ENCODE measurements at regions not wholly inside any gene's neighbourhood (a gene's known extent, or its start where the extent isn't known, plus 50 kb on each side); places are given as distances from the start of the nearest gene placed in this dataset.

DNA sequence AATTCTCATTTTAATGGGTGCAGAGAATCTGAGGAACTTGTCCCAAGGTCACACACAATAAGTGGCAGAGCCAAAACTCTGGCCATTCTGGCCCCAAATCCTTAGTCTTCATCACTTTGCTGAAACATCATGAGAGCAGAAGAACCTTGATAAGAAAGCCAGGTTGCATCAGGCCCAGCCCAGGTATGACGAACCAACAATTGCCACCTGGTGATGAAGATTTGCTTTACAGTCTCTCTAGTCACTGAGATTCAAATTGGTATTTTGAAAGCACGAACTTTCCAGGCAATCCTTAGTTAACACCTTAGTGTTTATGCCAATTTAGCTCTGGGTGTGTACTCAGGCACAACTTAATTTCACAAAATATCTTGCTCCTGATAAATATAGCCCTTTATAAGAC lies 502.7 kb upstream of the HTR2A start:
- TF ChIP-seq, protein P1, sequence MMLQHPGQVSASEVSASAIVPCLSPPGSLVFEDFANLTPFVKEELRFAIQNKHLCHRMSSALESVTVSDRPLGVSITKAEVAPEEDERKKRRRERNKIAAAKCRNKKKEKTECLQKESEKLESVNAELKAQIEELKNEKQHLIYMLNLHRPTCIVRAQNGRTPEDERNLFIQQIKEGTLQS (IDR thresholded peaks at IDR 0.05) = no peak
- TF ChIP-seq, protein P2, sequence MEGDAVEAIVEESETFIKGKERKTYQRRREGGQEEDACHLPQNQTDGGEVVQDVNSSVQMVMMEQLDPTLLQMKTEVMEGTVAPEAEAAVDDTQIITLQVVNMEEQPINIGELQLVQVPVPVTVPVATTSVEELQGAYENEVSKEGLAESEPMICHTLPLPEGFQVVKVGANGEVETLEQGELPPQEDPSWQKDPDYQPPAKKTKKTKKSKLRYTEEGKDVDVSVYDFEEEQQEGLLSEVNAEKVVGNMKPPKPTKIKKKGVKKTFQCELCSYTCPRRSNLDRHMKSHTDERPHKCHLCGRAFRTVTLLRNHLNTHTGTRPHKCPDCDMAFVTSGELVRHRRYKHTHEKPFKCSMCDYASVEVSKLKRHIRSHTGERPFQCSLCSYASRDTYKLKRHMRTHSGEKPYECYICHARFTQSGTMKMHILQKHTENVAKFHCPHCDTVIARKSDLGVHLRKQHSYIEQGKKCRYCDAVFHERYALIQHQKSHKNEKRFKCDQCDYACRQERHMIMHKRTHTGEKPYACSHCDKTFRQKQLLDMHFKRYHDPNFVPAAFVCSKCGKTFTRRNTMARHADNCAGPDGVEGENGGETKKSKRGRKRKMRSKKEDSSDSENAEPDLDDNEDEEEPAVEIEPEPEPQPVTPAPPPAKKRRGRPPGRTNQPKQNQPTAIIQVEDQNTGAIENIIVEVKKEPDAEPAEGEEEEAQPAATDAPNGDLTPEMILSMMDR (IDR thresholded peaks at IDR 0.05; ENCODE audit: low read depth, low read length, missing input control) = no peak
- TF ChIP-seq, protein P3, sequence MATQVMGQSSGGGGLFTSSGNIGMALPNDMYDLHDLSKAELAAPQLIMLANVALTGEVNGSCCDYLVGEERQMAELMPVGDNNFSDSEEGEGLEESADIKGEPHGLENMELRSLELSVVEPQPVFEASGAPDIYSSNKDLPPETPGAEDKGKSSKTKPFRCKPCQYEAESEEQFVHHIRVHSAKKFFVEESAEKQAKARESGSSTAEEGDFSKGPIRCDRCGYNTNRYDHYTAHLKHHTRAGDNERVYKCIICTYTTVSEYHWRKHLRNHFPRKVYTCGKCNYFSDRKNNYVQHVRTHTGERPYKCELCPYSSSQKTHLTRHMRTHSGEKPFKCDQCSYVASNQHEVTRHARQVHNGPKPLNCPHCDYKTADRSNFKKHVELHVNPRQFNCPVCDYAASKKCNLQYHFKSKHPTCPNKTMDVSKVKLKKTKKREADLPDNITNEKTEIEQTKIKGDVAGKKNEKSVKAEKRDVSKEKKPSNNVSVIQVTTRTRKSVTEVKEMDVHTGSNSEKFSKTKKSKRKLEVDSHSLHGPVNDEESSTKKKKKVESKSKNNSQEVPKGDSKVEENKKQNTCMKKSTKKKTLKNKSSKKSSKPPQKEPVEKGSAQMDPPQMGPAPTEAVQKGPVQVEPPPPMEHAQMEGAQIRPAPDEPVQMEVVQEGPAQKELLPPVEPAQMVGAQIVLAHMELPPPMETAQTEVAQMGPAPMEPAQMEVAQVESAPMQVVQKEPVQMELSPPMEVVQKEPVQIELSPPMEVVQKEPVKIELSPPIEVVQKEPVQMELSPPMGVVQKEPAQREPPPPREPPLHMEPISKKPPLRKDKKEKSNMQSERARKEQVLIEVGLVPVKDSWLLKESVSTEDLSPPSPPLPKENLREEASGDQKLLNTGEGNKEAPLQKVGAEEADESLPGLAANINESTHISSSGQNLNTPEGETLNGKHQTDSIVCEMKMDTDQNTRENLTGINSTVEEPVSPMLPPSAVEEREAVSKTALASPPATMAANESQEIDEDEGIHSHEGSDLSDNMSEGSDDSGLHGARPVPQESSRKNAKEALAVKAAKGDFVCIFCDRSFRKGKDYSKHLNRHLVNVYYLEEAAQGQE (IDR thresholded peaks at IDR 0.05) = no peak
- no peak for TF ChIP-seq JUND (IDR thresholded peaks at IDR 0.05)
- TF ChIP-seq, protein P4, sequence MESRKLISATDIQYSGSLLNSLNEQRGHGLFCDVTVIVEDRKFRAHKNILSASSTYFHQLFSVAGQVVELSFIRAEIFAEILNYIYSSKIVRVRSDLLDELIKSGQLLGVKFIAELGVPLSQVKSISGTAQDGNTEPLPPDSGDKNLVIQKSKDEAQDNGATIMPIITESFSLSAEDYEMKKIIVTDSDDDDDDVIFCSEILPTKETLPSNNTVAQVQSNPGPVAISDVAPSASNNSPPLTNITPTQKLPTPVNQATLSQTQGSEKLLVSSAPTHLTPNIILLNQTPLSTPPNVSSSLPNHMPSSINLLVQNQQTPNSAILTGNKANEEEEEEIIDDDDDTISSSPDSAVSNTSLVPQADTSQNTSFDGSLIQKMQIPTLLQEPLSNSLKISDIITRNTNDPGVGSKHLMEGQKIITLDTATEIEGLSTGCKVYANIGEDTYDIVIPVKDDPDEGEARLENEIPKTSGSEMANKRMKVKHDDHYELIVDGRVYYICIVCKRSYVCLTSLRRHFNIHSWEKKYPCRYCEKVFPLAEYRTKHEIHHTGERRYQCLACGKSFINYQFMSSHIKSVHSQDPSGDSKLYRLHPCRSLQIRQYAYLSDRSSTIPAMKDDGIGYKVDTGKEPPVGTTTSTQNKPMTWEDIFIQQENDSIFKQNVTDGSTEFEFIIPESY (IDR thresholded peaks at IDR 0.05) = no peak
